SK-N-SH treated with all-trans-retinoic acid at 6 μM for 48 hours (cell line): ENCODE measurements at regions not wholly inside any gene's neighbourhood (a gene's known extent, or its start where the extent isn't known, plus 50 kb on each side); places are given as distances from the start of the nearest gene placed in this dataset.

Experiments used
- ATAC-seq: fragments of 200-7000 bp; cut with Tn5 transposase; 3 replicates; pipeline ENCODE4 v1.9.1; 2020; ENCODE audit warnings: mild to moderate bottlenecking, moderate library complexity
- ARNTL ChIP-seq: fragments of 450-650 bp; formaldehyde crosslinking; IDR thresholded peaks from 2 replicates; pipeline ENCODE4 v1.5.0; 2020; ENCODE audit warnings: low read depth, mild to moderate bottlenecking, moderate library complexity, borderline replicate concordance
- BACH2 ChIP-seq: fragments of 250-450 bp; sonication (Bioruptor Pico); IDR thresholded peaks from 2 replicates; pipeline ENCODE4 v1.9.0; 2021; ENCODE audit warnings: mild to moderate bottlenecking, borderline replicate concordance
- CREB5 ChIP-seq: fragments of 250-450 bp; sonication (Bioruptor Pico); IDR thresholded peaks from 2 replicates; pipeline ENCODE4 v1.5.1; 2020; ENCODE audit warnings: low read depth, mild to moderate bottlenecking, moderate library complexity
- CSDC2 ChIP-seq: fragments of 250-450 bp; sonication (Bioruptor Pico); IDR thresholded peaks from 2 replicates; pipeline ENCODE4 v1.5.0; 2020; ENCODE audit warnings: mild to moderate bottlenecking, moderate library complexity
- CSRNP3 ChIP-seq: fragments of 250-450 bp; sonication (Bioruptor Pico); IDR thresholded peaks from 2 replicates; pipeline ENCODE4 v1.5.1; 2021; ENCODE audit warnings: mild to moderate bottlenecking, moderate library complexity
- GLIS3 ChIP-seq: fragments of 250-450 bp; sonication (Bioruptor Pico); IDR thresholded peaks from 2 replicates; pipeline ENCODE4 v1.5.0; 2020; ENCODE audit warnings: mild to moderate bottlenecking, moderate library complexity
- ISL1 ChIP-seq: fragments of 250-450 bp; sonication (Bioruptor Pico); IDR thresholded peaks from 2 replicates; pipeline ENCODE4 v2.1.2; 2022; ENCODE audit warnings: mild to moderate bottlenecking, moderate library complexity
- OSR1 ChIP-seq: fragments of 250-450 bp; sonication (Bioruptor Pico); IDR thresholded peaks from 2 replicates; pipeline ENCODE4 v1.8.0; 2022; ENCODE audit warnings: moderate library complexity, mild to moderate bottlenecking, inconsistent platforms
- PATZ1 ChIP-seq: fragments of 250-450 bp; sonication (Bioruptor Pico); IDR thresholded peaks from 2 replicates; pipeline ENCODE4 v1.8.0; 2020; ENCODE audit warnings: mild to moderate bottlenecking, moderate library complexity, borderline replicate concordance
- POU6F1 ChIP-seq: fragments of 250-450 bp; sonication (Bioruptor Pico); IDR thresholded peaks from 2 replicates; pipeline ENCODE4 v1.8.0; 2021; ENCODE audit warnings: low read depth, mild to moderate bottlenecking, moderate library complexity, borderline replicate concordance
- RARB ChIP-seq: fragments of 250-450 bp; sonication (Bioruptor Pico); IDR thresholded peaks from 2 replicates; pipeline ENCODE4 v1.8.0; 2021; ENCODE audit warnings: mild to moderate bottlenecking, moderate library complexity
- SNAI2 ChIP-seq: fragments of 250-450 bp; sonication (Bioruptor Pico); IDR thresholded peaks from 2 replicates; pipeline ENCODE4 v1.5.0; 2020; ENCODE audit warnings: mild to moderate bottlenecking, moderate library complexity
- TOX ChIP-seq: fragments of 250-450 bp; sonication (Bioruptor Pico); IDR thresholded peaks from 2 replicates; pipeline ENCODE4 v1.8.0; 2021; ENCODE audit warnings: mild to moderate bottlenecking, moderate library complexity, borderline replicate concordance
- TSHZ2 ChIP-seq: fragments of 250-450 bp; sonication (Bioruptor Pico); IDR thresholded peaks from 2 replicates; pipeline ENCODE4 v1.5.0; 2020; ENCODE audit warnings: mild to moderate bottlenecking, moderate library complexity
- ZC3H10 ChIP-seq: fragments of 250-450 bp; sonication (Bioruptor Pico); IDR thresholded peaks from 2 replicates; pipeline ENCODE4 v1.5.1; 2021; ENCODE audit warnings: mild to moderate bottlenecking, moderate library complexity
- ZFP3 ChIP-seq: fragments of 250-450 bp; sonication (Bioruptor Pico); IDR thresholded peaks from 2 replicates; pipeline ENCODE4 v1.5.0; 2020; ENCODE audit warnings: mild to moderate bottlenecking, moderate library complexity
- ZFP30 ChIP-seq: fragments of 450-650 bp; formaldehyde crosslinking; IDR thresholded peaks from 2 replicates; pipeline ENCODE4 v1.5.0; 2022; ENCODE audit warnings: mild to moderate bottlenecking, moderate library complexity
- ZNF565 ChIP-seq: fragments of 450-650 bp; formaldehyde crosslinking; conservative IDR thresholded peaks from 2 replicates; pipeline ENCODE4 v1.5.0; 2020; ENCODE audit warnings: low read depth, mild to moderate bottlenecking, moderate library complexity
- ZNF70 ChIP-seq: fragments of 450-650 bp; formaldehyde crosslinking; IDR thresholded peaks from 2 replicates; pipeline ENCODE4 v1.5.0; 2020; ENCODE audit warnings: mild to moderate bottlenecking, moderate library complexity
- ZNF8 ChIP-seq: fragments of 450-650 bp; formaldehyde crosslinking; IDR thresholded peaks from 2 replicates; pipeline ENCODE4 v1.5.0; 2020; ENCODE audit warnings: mild to moderate bottlenecking, moderate library complexity

- no peak for ATAC-seq
- TF ChIP-seq CSRNP3 (CRISPR knock-in tag) = no peak
- TF ChIP-seq ZNF70 (CRISPR knock-in tag) = no peak
- no peak for TF ChIP-seq ZC3H10 (CRISPR knock-in tag)
- TF ChIP-seq ZFP3 (CRISPR knock-in tag) = no peak
- no peak for TF ChIP-seq TSHZ2 (CRISPR knock-in tag)
- TF ChIP-seq ISL1 = no peak
- TF ChIP-seq OSR1 (CRISPR knock-in tag) = no peak
- no peak for TF ChIP-seq PATZ1
- no peak for TF ChIP-seq ZFP30 (CRISPR knock-in tag)
- TF ChIP-seq ZNF565 (CRISPR knock-in tag) = no peak
These were observed 86.7 kb upstream of the CLDN14 start for GRCh38 chr21:36566644-36567043.

- no peak for TF ChIP-seq RARB
- no peak for TF ChIP-seq TSHZ2 (CRISPR knock-in tag)
- no peak for TF ChIP-seq OSR1 (CRISPR knock-in tag)
- no peak for TF ChIP-seq CSRNP3 (CRISPR knock-in tag)
- TF ChIP-seq BACH2 (CRISPR knock-in tag) = no peak
- no peak for ATAC-seq
These were observed 87.4 kb upstream of the CLDN14 start for GRCh38 chr21:36567216-36567885.

- no peak for ATAC-seq
- no peak for TF ChIP-seq ZNF8 (CRISPR knock-in tag)
- no peak for TF ChIP-seq ZNF70 (CRISPR knock-in tag)
- TF ChIP-seq CSRNP3 (CRISPR knock-in tag) = no peak
- no peak for TF ChIP-seq ZNF565 (CRISPR knock-in tag)
- TF ChIP-seq CSDC2 = no peak
- no peak for TF ChIP-seq ARNTL (CRISPR knock-in tag)
- TF ChIP-seq CREB5 (CRISPR knock-in tag) = no peak
- TF ChIP-seq SNAI2 = no peak
- TF ChIP-seq ZFP30 (CRISPR knock-in tag) = no peak
- no peak for TF ChIP-seq POU6F1 (CRISPR knock-in tag)
- TF ChIP-seq OSR1 (CRISPR knock-in tag) = no peak
- no peak for TF ChIP-seq TOX
- TF ChIP-seq GLIS3 (CRISPR knock-in tag) = no peak
These were observed 89.6 kb upstream of the CLDN14 start for GRCh38 chr21:36569511-36569910.
